ENCODE measurements at regions not wholly inside any gene's neighbourhood (a gene's known extent, or its start where the extent isn't known, plus 50 kb on each side); places are given as distances from the start of the nearest gene placed in this dataset.
"Not testable (repeated sequence)": the region's sequence is repeated elsewhere in the genome, so short reads cannot be mapped to it uniquely, and the experiment has no call there.

- not testable (repeated sequence) for TF ChIP-seq CTCF, POLR2A (IDR thresholded peaks at IDR 0.05)
These were observed 856.1 kb downstream of the TTLL7 start for GRCh38 chr1:83142802-83143201.

Data from right lobe of liver (tissue), 4 donors.